ENCODE measurements at regions not wholly inside any gene's neighbourhood (a gene's known extent, or its start where the extent isn't known, plus 50 kb on each side); places are given as distances from the start of the nearest gene placed in this dataset.
A peak's percentile ranks its signal among the peaks of the same experiment; 100 is the strongest.

DNA sequence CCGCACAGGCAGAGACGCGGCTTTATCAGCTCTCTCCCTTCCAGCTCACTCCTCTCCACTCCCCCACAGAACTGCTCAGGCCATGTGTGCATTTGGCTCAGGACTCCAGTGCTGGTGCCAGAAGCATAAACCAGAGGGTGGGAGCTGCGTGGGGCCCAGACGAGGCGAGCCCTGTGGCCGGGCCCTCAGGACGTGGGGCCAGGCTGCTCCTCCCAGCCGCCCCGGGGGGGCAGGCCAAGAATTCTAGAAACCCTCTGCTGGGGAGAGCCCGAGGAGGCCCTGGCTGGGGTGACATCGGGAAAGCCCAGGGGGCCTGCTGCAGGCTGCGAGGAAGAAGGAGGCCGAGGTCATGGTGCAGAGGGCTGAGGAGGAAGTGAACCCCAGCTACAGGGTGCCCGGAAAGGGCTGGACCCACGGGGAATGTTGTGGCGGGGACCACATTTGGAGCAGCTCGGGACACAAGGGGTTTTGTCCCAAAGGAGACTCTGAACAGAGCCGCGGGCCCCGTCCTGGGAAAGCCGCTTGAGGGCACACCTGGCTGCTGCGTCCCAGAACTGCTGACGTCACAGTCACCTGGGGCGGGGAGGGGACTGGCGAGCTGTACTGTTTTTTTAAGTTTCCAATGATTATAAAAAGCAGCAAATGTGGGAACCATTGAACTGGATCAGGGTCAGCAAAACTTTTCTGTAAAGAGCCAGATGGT is 107.1 kb downstream of the BANF2 start:
- Histone ChIP-seq H3K4me3 (peak overlapping the region; percentile 29 to 47), H3K4me1 (peaks cover 42% of the 10 kb centered on the region), H3K27me3 (no peaks in the 10 kb centered on the region), H3K27ac (peak overlapping the region; percentile 76 to 83), H3K9me3 (no peaks in the 10 kb centered on the region), H3K36me3 (ENCODE audit: low read depth, missing control alignments) (no peaks in the 10 kb centered on the region)
- 6 to 8% methylated on average over 19 to 26 of the region's 26 CpGs for WGBS, 2 donors
- DNase-seq: peak; percentile 92
- intact Hi-C loops (cut with DNase I; ENCODE audit: low total_unique reads): no loop called here
- TF ChIP-seq, protein P1, sequence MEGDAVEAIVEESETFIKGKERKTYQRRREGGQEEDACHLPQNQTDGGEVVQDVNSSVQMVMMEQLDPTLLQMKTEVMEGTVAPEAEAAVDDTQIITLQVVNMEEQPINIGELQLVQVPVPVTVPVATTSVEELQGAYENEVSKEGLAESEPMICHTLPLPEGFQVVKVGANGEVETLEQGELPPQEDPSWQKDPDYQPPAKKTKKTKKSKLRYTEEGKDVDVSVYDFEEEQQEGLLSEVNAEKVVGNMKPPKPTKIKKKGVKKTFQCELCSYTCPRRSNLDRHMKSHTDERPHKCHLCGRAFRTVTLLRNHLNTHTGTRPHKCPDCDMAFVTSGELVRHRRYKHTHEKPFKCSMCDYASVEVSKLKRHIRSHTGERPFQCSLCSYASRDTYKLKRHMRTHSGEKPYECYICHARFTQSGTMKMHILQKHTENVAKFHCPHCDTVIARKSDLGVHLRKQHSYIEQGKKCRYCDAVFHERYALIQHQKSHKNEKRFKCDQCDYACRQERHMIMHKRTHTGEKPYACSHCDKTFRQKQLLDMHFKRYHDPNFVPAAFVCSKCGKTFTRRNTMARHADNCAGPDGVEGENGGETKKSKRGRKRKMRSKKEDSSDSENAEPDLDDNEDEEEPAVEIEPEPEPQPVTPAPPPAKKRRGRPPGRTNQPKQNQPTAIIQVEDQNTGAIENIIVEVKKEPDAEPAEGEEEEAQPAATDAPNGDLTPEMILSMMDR (IDR thresholded peaks at IDR 0.05): no peak
- TF ChIP-seq POLR2A (IDR thresholded peaks at IDR 0.05): no peak

DNA sequence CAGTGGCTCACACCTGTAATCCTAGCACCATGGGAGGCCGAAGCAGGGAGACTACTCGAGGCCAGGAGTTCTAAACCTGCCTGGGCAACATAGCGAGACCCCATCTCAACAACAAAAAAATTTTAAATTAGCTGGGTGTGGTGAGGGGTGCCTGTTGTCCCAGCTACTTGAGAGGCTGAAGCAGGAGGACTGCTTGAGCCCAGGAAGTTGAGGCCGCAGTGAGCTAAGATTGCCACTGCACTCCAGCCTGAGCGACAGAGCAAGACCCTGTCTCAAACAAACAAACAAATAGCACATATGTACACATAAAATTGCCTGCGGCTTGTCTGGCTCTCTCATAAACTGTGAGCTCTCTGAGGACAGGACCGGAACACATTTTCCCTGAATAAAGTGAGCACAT is 106.3 kb downstream of the BANF2 start:
- WGBS, 2 donors: 60 to 62% methylated on average over 7 of the region's 7 CpGs
- peak overlapping the region in 1 of 2 donors; percentile 47 for H3K4me3 ChIP-seq
- intact Hi-C loops (cut with DNase I; ENCODE audit: low total_unique reads): no loop called here

DNA sequence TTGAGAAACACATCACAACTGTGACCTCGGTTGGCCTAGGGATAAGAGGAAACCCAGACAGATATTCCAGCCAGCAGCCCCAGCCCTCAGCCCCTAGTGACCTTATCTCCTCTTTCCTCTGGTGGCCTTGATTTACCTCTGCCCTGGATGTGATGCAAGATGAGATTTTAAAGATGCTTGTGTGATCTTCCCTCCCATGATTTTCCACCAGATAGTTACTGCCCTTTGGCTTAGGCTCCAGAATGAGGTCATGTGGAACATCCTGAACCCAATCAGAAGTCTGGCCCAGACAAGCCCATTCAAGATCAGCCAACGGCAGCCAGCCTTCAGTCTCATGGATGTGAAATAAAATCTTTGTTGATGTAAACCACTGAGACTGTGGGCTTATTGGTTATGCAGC is 104.0 kb downstream of the BANF2 start:
- intact Hi-C loops (cut with DNase I; ENCODE audit: low total_unique reads): no loop called here
- no peak for TF ChIP-seq POLR2A (IDR thresholded peaks at IDR 0.05)
- TF ChIP-seq, protein P1 (IDR thresholded peaks at IDR 0.05): no peak

More for the DNA sequence above, 106.3 kb downstream of the BANF2 start:
- H3K9me3 ChIP-seq: no peaks in the 10 kb centered on the region
- no peak for DNase-seq
- H3K36me3 ChIP-seq (ENCODE audit: low read depth, missing control alignments): no peaks in the 10 kb centered on the region
- no peak for TF ChIP-seq POLR2A (IDR thresholded peaks at IDR 0.05)
- TF ChIP-seq, protein P1 (IDR thresholded peaks at IDR 0.05): no peak
- H3K27me3 ChIP-seq: no peaks in the 10 kb centered on the region
- peak overlapping the region; percentile 76 to 83 for H3K27ac ChIP-seq
- peaks cover 42% of the 10 kb centered on the region for H3K4me1 ChIP-seq

DNA sequence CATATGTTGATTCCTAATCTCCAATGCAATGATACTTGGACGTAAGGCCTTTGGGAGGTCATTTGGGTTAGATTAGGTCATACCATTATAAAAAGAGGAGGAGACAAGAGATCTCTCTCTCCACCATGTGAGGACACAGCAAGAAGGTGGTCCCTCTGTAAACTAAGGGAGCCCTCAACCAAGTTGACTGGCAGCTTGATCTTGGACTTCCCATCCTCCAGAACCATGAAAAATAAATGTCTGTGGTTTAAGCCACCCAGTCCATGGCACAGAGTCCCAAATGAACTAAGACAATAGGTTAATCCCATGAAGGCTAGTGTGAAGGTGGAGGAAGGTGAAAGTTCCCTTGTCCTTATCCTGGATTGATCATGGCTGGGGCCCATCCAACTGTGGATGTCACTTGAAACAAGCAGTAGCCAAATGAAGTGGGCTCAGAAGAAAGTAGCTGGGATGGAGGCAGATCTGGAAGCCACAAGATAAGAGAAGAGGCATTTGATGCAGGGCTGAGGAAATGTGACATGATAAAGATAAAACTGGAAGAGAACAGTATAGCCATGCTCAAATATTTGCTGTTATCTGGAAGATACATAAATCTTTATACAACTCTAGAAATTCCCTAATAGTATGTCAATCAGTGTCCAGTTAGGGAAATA is 99.9 kb downstream of the BANF2 start:
- Histone ChIP-seq H3K4me3 (no peak overlapping the region), H3K27me3 (no peaks in the 10 kb centered on the region), H3K4me1 (peaks cover 5% of the 10 kb centered on the region), H3K27ac (no peak overlapping the region), H3K36me3 (ENCODE audit: low read depth, missing control alignments) (no peaks in the 10 kb centered on the region), H3K9me3 (no peaks in the 10 kb centered on the region)
- 88 to 94% methylated on average over 1 of the region's 1 CpG for WGBS, 2 donors
- intact Hi-C loops (cut with DNase I; ENCODE audit: low total_unique reads): no loop called here
- no peak for DNase-seq
- TF ChIP-seq, protein P1 (IDR thresholded peaks at IDR 0.05): no peak
- TF ChIP-seq POLR2A (IDR thresholded peaks at IDR 0.05): no peak

More for the DNA sequence above, 104.0 kb downstream of the BANF2 start:
- Histone ChIP-seq H3K4me3 (no peak overlapping the region), H3K9me3 (no peaks in the 10 kb centered on the region), H3K27ac (no peak overlapping the region), H3K36me3 (ENCODE audit: low read depth, missing control alignments) (no peaks in the 10 kb centered on the region), H3K4me1 (peaks cover 27% of the 10 kb centered on the region), H3K27me3 (no peaks in the 10 kb centered on the region)
- no peak for DNase-seq
- 75 to 81% methylated on average over 2 of the region's 2 CpGs for WGBS, 2 donors

Data from testis (tissue), 2 donors.